HL-60 (cell line): ENCODE measurements at regions not wholly inside any gene's neighbourhood (a gene's known extent, or its start where the extent isn't known, plus 50 kb on each side); places are given as distances from the start of the nearest gene placed in this dataset.

Experiments used
- DNase-seq, 2 experiments: peaks; one replicate each; pipeline ENCODE4 v3.0.0-alpha.2; 2010 to 2020; ENCODE audit warnings: low read depth in 1 of 2, low spot score in 1 of 2
- H3K27ac ChIP-seq: fragments of 250-450 bp; sonication (Bioruptor Pico); replicated peaks from 2 replicates; pipeline ENCODE4 v1.5.1; 2020; ENCODE audit warnings: mild to moderate bottlenecking, moderate library complexity
- H3K27me3 ChIP-seq: fragments of 250-450 bp; sonication (Bioruptor Pico); 2 replicates; pipeline ENCODE4 v1.5.1; 2021; ENCODE audit warnings: mild to moderate bottlenecking, moderate library complexity; ENCODE audit not compliant: insufficient read depth, poor library complexity, severe bottlenecking
- H3K4me3 ChIP-seq: replicated peaks from 2 replicates; pipeline ENCODE4 v1.5.1; 2011; ENCODE audit warnings: mild to moderate bottlenecking, control low read depth, low read length; ENCODE audit not compliant: insufficient read depth
- CTCF ChIP-seq: IDR thresholded peaks from one replicate; pipeline ENCODE4 v1.5.1; 2011; ENCODE audit warnings: low read length, control low read depth, inconsistent platforms; ENCODE audit not compliant: insufficient read depth
- GABPA ChIP-seq: IDR thresholded peaks from 2 replicates; pipeline ENCODE4 v1.6.1; 2012; ENCODE audit warnings: low read depth
- POLR2AphosphoS5 ChIP-seq: IDR thresholded peaks from 2 replicates; pipeline ENCODE4 v1.6.1; 2012; ENCODE audit warnings: low read depth
- REST ChIP-seq: IDR thresholded peaks from 2 replicates; pipeline ENCODE4 v1.6.1; 2012; ENCODE audit warnings: low read depth; ENCODE audit not compliant: insufficient replicate concordance
- SPI1 ChIP-seq: IDR thresholded peaks from 2 replicates; pipeline ENCODE4 v1.6.1; 2012; ENCODE audit warnings: low read depth, mild to moderate bottlenecking, borderline replicate concordance

GRCh38 chr6:140897349-140897748, 1235.4 kb upstream of the GJE1 start:
- DNase-seq, result peak; percentile 52 to 84
- Histone ChIP-seq H3K27ac (peak overlapping the region; percentile 86), H3K27me3 (no peaks in the 10 kb centered on the region), H3K4me3 (peak overlapping the region; percentile 60)
- TF ChIP-seq POLR2AphosphoS5 (peak; percentile 63; the same call in 1 of the 2 replicates), GABPA (no peak), SPI1 (no peak), CTCF (no peak)

- TF ChIP-seq GABPA (no peak), SPI1 (no peak), POLR2AphosphoS5 (no peak), REST (no peak), CTCF (no peak)
- Histone ChIP-seq H3K27me3 (no peaks in the 10 kb centered on the region), H3K27ac (no peak overlapping the region), H3K4me3 (no peak overlapping the region)
- no peak for DNase-seq
Observed at GRCh38 chr6:140893432-140893831, 1239.3 kb upstream of the GJE1 start.

GRCh38 chr6:140879946-140880345, 1252.8 kb upstream of the GJE1 start:
- no peak for TF ChIP-seq SPI1
- H3K27ac ChIP-seq, result no peak overlapping the region
- H3K4me3 ChIP-seq, result no peak overlapping the region
- DNase-seq, result no peak
- H3K27me3 ChIP-seq, result no peaks in the 10 kb centered on the region

- no peaks in the 10 kb centered on the region for H3K27me3 ChIP-seq
- TF ChIP-seq POLR2AphosphoS5 (no peak), GABPA (no peak), CTCF (no peak), REST (no peak), SPI1 (no peak)
- no peak for DNase-seq
- H3K27ac ChIP-seq, result peak overlapping the region; percentile 28; the same call in 1 of the 2 replicates
- H3K4me3 ChIP-seq, result no peak overlapping the region
Observed at GRCh38 chr6:140874066-140874465, 1258.7 kb upstream of the GJE1 start.
